A549 (cell line): ENCODE measurements at regions not wholly inside any gene's neighbourhood (a gene's known extent, or its start where the extent isn't known, plus 50 kb on each side); places are given as distances from the start of the nearest gene placed in this dataset.
"Not testable (repeated sequence)": the region's sequence is repeated elsewhere in the genome, so short reads cannot be mapped to it uniquely, and the experiment has no call there.

Experiments
- ATAC-seq, 2 experiments: fragments of 200-7000 bp in 1 of 2; fragments of >200 bp in 1 of 2; cut with Nextera tagmentation in 1 of 2; cut with Tn5 transposase in 1 of 2; 3 replicates each; pipeline versions ENCODE4 v1.8.0 to v1.9.1; 2018 to 2020; ENCODE audit warnings: mild to moderate bottlenecking in 1 of 2, moderate library complexity in 1 of 2
- CTCF ChIA-PET: fragments of 300-600 bp; sonication (Branson Sonifier 250); formaldehyde crosslinking; extraction: SDS; loops from one replicate; lab custom pipeline; 2021; ENCODE audit warnings: antibody characterized with exemption, inconsistent platforms; lab: Yijun Ruan, JAX
- POLR2A ChIA-PET: fragments of 350-600 bp; formaldehyde crosslinking; extraction: SDS; loops from one replicate; lab custom pipeline; 2021; ENCODE audit warnings: antibody characterized with exemption, inconsistent platforms; lab: Yijun Ruan, JAX
- DNase-seq, 2 experiments: peaks; one replicate each; pipeline versions ENCODE4 v3.0.0 to v3.0.0-alpha.2; 2011 to 2016; ENCODE audit warnings: low read depth in 1 of 2, low spot score in 1 of 2
- FAIRE-seq: peaks from 2 replicates; lab custom pipeline; 2011; peaks lifted over from hg19 to GRCh38; lab: Jason Lieb, UNC
- H3K27ac ChIP-seq, 2 experiments: fragments of >200 bp; sonication (Bioruptor Twin); formaldehyde crosslinking; 3 replicates each; pipeline ENCODE4 v1.5.1; 2016 to 2017
- H3K4me1 ChIP-seq: fragments of >200 bp; sonication (Bioruptor Twin); formaldehyde crosslinking; 3 replicates; pipeline ENCODE4 v1.6.1; 2016
- H3K4me2 ChIP-seq: fragments of >200 bp; sonication (Bioruptor Twin); formaldehyde crosslinking; 3 replicates; pipeline ENCODE4 v1.6.1; 2016
- H3K4me3 ChIP-seq: fragments of >200 bp; sonication (Bioruptor Twin); formaldehyde crosslinking; 3 replicates; pipeline ENCODE4 v1.5.1; 2016
- H3K9me3 ChIP-seq: fragments of >200 bp; sonication (Bioruptor Twin); formaldehyde crosslinking; 3 replicates; pipeline ENCODE4 v1.6.1; 2016
- CBX2 ChIP-seq: fragments of 200-600 bp; sonication (generic); IDR thresholded peaks from 2 replicates; pipeline ENCODE4 v1.6.1; 2016; ENCODE audit warnings: low read depth, mild to moderate bottlenecking, borderline replicate concordance
- E2F6 ChIP-seq: IDR thresholded peaks from 2 replicates; pipeline ENCODE4 v1.6.1; 2012; ENCODE audit warnings: low read depth, borderline replicate concordance
- EHF ChIP-seq: fragments of 250-450 bp; sonication (Bioruptor Pico); IDR thresholded peaks from 2 replicates; pipeline ENCODE4 v1.5.0; 2020; ENCODE audit warnings: mild to moderate bottlenecking
- FOSL2 ChIP-seq, 2 experiments: fragments of 450-650 bp in 1 of 2; fragments of >200 bp in 1 of 2; sonication (Bioruptor Twin) in 1 of 2; formaldehyde crosslinking; IDR thresholded peaks; 2 replicates each; pipeline versions ENCODE4 v1.5.0 to v1.6.1; 2016 to 2020; ENCODE audit warnings: mild to moderate bottlenecking in 1 of 2, moderate library complexity in 1 of 2
- HDAC2 ChIP-seq: fragments of 200-600 bp; sonication (generic); IDR thresholded peaks from 2 replicates; pipeline ENCODE4 v1.6.1; 2016
- JUN ChIP-seq, 2 experiments: fragments of >200 bp; sonication (Bioruptor Twin); formaldehyde crosslinking; IDR thresholded peaks; 2 replicates in 1 of 2; 3 replicates in 1 of 2; pipeline ENCODE4 v1.6.1; 2016 to 2017
- JUNB ChIP-seq: fragments of >200 bp; sonication (Bioruptor Twin); formaldehyde crosslinking; IDR thresholded peaks from 2 replicates; pipeline ENCODE4 v1.6.1; 2016
- KDM1A ChIP-seq: fragments of 200-600 bp; sonication (generic); IDR thresholded peaks from 2 replicates; pipeline ENCODE4 v1.6.1; 2016; ENCODE audit warnings: low read depth, mild to moderate bottlenecking
- MAFK ChIP-seq: fragments of 450-650 bp; IDR thresholded peaks from 2 replicates; pipeline ENCODE4 v1.6.1; 2014; ENCODE audit not compliant: partially characterized antibody
- MAX ChIP-seq: IDR thresholded peaks from 2 replicates; pipeline ENCODE4 v1.6.1; 2012
- MYC ChIP-seq: IDR thresholded peaks from 2 replicates; pipeline ENCODE4 v1.6.1; 2012; ENCODE audit warnings: mild to moderate bottlenecking, inconsistent platforms, low read length, improper control_type of control experiment, borderline replicate concordance
- NFE2L2 ChIP-seq: fragments of 150-350 bp; conservative IDR thresholded peaks from 2 replicates; pipeline ENCODE4 v1.6.1; 2014; ENCODE audit warnings: low read length
- PHF8 ChIP-seq: fragments of 200-600 bp; sonication (generic); IDR thresholded peaks from 2 replicates; pipeline ENCODE4 v1.6.1; 2016; ENCODE audit warnings: low read depth, mild to moderate bottlenecking, antibody characterized with exemption, moderate library complexity, borderline replicate concordance
- REST ChIP-seq: fragments of 200-600 bp; sonication (generic); IDR thresholded peaks from 2 replicates; pipeline ENCODE4 v1.6.1; 2016; ENCODE audit warnings: antibody characterized with exemption, mild to moderate bottlenecking, moderate library complexity
- RFX5 ChIP-seq: fragments of 450-650 bp; IDR thresholded peaks from 2 replicates; pipeline ENCODE4 v1.7.1; 2014; ENCODE audit warnings: antibody characterized with exemption, mild to moderate bottlenecking, moderate library complexity
- TP53 ChIP-seq: fragments of 250-450 bp; sonication (Bioruptor Pico); IDR thresholded peaks from 2 replicates; pipeline ENCODE4 v1.5.0; 2021; ENCODE audit warnings: mild to moderate bottlenecking, moderate library complexity
- WGBS: methylation state at CpG from one replicate; pipeline ENCODE4 v1.1.6; 2017; ENCODE audit errors: missing lambda C conversion rate; 5-methylcytosine and 5-hydroxymethylcytosine counted together

GRCh38 chr2:54050445-54050844, 65.0 kb upstream of the ACYP2 start:
- no peak for FAIRE-seq
- Histone ChIP-seq H3K4me1 (no peaks in the 10 kb centered on the region), H3K4me2 (no peak overlapping the region), H3K4me3 (no peak overlapping the region), H3K27ac (no peak overlapping the region), H3K9me3 (peaks cover 4% of the 10 kb centered on the region; the same call in 2 of the 3 replicates)
- no peak for DNase-seq
- 93% methylated on average over 2 of the region's 2 CpGs for WGBS
- no peak for TF ChIP-seq MAX
- no peak for TF ChIP-seq MYC
- no peak for TF ChIP-seq JUN (IDR thresholded peaks at IDR 0.05)
- TF ChIP-seq NFE2L2, result peak; percentile 34; the same call in 1 of the 2 replicates
- no peak for TF ChIP-seq EHF
- peak; percentile 5 for TF ChIP-seq MAFK
- no peak for TF ChIP-seq PHF8
- TF ChIP-seq JUNB, result no peak
- no peak for TF ChIP-seq HDAC2
- ChIA-PET POLR2A (no interaction called here), CTCF (no interaction called here)
- ATAC-seq, result no peak

- WGBS, result 60% methylated on average over 1 of the region's 1 CpG
- Histone ChIP-seq H3K4me3 (no peak overlapping the region), H3K4me1 (peaks cover 6% of the 10 kb centered on the region), H3K4me2 (no peak overlapping the region), H3K9me3 (peaks cover 12% of the 10 kb centered on the region; the same call in 2 of the 3 replicates), H3K27ac (no peak overlapping the region)
- FAIRE-seq (no peak), ATAC-seq (no peak), DNase-seq (no peak)
- CTCF ChIA-PET, result interaction anchor here (1.1 to 1.9 kb wide), 2 partner anchors 11 to 49 kb away, joined by 3 to 7 read pairs; no protein-coding TSS in a partner anchor
- POLR2A ChIA-PET, result no interaction called here
- TF ChIP-seq FOSL2 (IDR thresholded peaks at IDR 0.05) (no peak), FOSL2 (CRISPR knock-in tag; IDR thresholded peaks at IDR 0.05) (no peak), CBX2 (no peak), KDM1A (no peak), E2F6 (no peak), RFX5 (no peak), TP53 (CRISPR knock-in tag) (no peak), REST (no peak)
Observed at GRCh38 chr2:54049365-54049764, 66.0 kb upstream of the ACYP2 start.

- POLR2A ChIA-PET, H3K4me3 ChIP-seq, DNase-seq, H3K4me2 ChIP-seq, ATAC-seq, FAIRE-seq, H3K27ac ChIP-seq: not testable (repeated sequence)
- CTCF ChIA-PET, result interaction anchor here (1.9 kb wide), 1 partner anchor 10 kb away, joined by 7 read pairs; no protein-coding TSS in a partner anchor
- peaks cover 10% of the 10 kb centered on the region for H3K4me1 ChIP-seq
- H3K9me3 ChIP-seq, result peaks cover 12% of the 10 kb centered on the region; the same call in 2 of the 3 replicates
- 77% methylated on average over 7 of the region's 7 CpGs for WGBS
Observed at GRCh38 chr2:54048896-54049295, 66.5 kb upstream of the ACYP2 start.
